ENCODE measurements at regions not wholly inside any gene's neighbourhood (a gene's known extent, or its start where the extent isn't known, plus 50 kb on each side); places are given as distances from the start of the nearest gene placed in this dataset.

- no peak for DNase-seq (ENCODE audit: low read depth)
- no peak overlapping the region for H3K4me3 ChIP-seq (ENCODE audit: low read depth, low read length)
These were observed 135.2 kb upstream of the SLC24A5 start for GRCh38 chr15:47985568-47985967.

GRCh38 chr15:47987461-47987860, 133.3 kb upstream of the SLC24A5 start:
- no peak overlapping the region for H3K4me3 ChIP-seq (ENCODE audit: low read depth, low read length)
- DNase-seq (ENCODE audit: low read depth) = no peak

GRCh38 chr15:47987908-47988532, 132.8 kb upstream of the SLC24A5 start:
- no peak overlapping the region for H3K4me3 ChIP-seq (ENCODE audit: low read depth, low read length)
- peak; percentile 26 for DNase-seq (ENCODE audit: low read depth)

DNA sequence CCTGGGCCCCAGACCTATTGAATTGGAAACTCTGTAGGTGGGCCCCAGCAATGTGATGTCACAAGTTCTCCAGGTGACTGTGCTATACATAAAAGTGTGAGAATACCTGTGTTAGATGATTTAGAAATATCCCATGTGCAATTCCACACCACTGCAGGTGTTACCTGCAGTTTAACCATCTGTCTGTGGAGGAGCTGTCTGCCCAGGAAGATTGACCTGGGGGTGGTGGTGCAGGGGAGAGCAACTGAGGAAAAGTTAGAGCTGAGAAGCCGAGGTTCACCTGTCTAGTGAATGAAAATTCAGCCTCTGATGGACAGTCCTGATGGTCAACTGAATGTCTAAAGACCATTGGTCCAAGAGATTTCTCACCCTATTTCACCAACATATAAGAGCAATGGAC, 132.2 kb upstream of the SLC24A5 start:
- no peak for DNase-seq (ENCODE audit: low read depth)
- no peak overlapping the region for H3K4me3 ChIP-seq (ENCODE audit: low read depth, low read length)

GRCh38 chr15:47990821-47991220, 130.0 kb upstream of the SLC24A5 start:
- no peak for DNase-seq (ENCODE audit: low read depth)
- H3K4me3 ChIP-seq (ENCODE audit: low read depth, low read length) = no peak overlapping the region

DNA sequence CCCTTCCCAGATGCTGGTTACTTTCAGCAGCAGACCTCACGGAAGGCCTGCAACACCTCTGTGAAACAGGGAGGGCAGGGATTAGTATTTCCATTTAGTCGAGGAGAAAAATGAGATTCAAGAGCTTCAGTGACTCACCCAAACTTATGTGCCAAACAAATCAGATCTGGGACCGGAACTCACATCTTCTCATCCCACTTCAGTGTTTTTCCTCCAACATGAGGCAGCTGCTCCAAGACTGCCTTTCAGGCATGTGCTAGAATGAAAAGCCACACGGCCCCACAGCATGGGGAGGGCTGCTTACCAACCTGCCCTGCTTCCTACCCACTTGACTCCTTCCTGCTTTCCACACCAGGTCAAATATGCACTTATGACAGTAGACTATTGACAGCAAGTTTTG, 129.4 kb upstream of the SLC24A5 start:
- H3K4me3 ChIP-seq (ENCODE audit: low read depth, low read length) = no peak overlapping the region
- DNase-seq (ENCODE audit: low read depth) = peak; percentile 9

GRCh38 chr15:47993051-47993450, 127.7 kb upstream of the SLC24A5 start:
- no peak for DNase-seq (ENCODE audit: low read depth)
- no peak overlapping the region for H3K4me3 ChIP-seq (ENCODE audit: low read depth, low read length)

GRCh38 chr15:47997195-47998080, 123.4 kb upstream of the SLC24A5 start:
- DNase-seq (ENCODE audit: low read depth) = no peak
- H3K4me3 ChIP-seq (ENCODE audit: low read depth, low read length) = no peak overlapping the region

GRCh38 chr15:47998619-47999019, 122.2 kb upstream of the SLC24A5 start:
- no peak for DNase-seq (ENCODE audit: low read depth)
- no peak overlapping the region for H3K4me3 ChIP-seq (ENCODE audit: low read depth, low read length)

DNA sequence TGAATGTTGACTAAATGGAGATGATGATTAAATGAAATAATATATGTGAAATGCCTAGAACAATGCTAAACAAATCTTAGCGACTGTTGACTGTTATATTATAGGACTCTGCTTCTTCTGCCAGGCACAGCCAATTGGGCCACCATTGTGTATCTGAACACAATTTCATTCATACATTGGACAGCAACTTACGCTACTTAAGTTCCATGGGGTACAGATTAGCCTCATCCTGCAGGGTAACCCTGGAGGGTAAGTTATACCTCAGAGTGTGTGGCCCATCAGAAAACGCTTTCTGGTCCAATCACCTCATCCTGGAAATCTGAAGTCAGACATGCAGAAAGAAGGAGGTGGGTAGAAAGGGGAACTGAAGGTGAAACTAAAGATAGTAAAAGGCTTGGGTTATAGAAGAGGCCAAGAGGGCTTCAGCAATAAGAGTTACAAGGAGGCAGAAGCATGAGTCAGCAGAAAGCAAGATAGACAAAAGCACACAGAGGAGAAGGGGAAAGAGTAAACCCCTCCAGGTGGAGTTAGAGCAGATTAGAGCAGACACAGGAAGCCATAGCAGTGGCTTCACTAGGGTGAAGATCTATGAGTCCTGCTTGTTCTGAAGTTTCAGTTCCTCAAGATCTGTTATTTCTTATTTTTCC, 119.3 kb upstream of the SLC24A5 start:
- H3K4me3 ChIP-seq (ENCODE audit: low read depth, low read length) = no peak overlapping the region
- DNase-seq (ENCODE audit: low read depth) = no peak

GRCh38 chr15:48002767-48003166, 118.0 kb upstream of the SLC24A5 start:
- no peak for DNase-seq (ENCODE audit: low read depth)

GRCh38 chr15:48003441-48003840, 117.3 kb upstream of the SLC24A5 start:
- H3K4me3 ChIP-seq (ENCODE audit: low read depth, low read length) = no peak overlapping the region
- DNase-seq (ENCODE audit: low read depth) = no peak

More at GRCh38 chr15:48002767-48003166, 118.0 kb upstream of the SLC24A5 start:
- H3K4me3 ChIP-seq (ENCODE audit: low read depth, low read length) = no peak overlapping the region

DNA sequence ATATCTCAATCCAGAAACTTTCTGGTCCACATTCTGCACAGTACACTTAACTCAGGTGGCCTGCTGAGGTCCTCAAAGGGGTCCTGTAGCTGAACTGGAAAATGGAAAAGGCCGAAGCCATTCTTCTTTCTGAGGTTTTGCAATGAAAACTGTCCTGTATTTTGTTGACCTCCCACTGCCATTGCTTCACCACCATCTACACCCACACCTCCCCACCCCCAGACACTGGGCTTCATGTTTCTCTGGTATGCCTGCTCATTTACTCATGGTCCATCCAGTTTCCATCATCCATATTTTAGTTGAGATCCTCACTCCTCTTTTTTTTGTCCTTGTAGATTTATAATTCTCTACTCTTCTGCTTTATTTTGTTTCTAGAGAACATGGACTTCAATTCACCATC, 115.7 kb upstream of the SLC24A5 start:
- DNase-seq (ENCODE audit: low read depth) = no peak
- H3K4me3 ChIP-seq (ENCODE audit: low read depth, low read length) = no peak overlapping the region

DNA sequence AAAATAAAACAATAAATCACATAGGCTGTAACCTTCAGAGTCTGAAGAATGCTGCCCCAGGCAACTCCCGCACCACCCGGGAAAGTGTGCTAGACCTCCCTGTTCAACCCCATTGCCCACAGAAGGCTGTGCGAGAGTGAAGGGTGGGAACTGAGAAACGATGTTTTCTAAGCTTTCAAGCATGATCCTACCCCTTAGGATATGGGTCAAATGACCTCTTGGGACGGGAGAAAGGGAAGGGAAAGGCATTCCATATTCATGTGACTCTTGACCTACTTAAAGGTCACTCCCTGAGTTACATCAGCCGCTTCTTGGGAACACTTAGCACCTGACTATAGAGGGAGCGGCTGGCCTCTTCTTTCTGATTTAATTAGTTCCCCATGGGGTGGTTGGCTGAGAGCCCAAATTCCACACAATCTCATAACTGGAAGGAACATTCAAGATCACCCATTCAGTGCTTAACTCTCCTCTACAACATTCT, 114.7 kb upstream of the SLC24A5 start:
- DNase-seq (ENCODE audit: low read depth) = no peak
- H3K4me3 ChIP-seq (ENCODE audit: low read depth, low read length) = no peak overlapping the region

GRCh38 chr15:48010316-48010715, 110.5 kb upstream of the SLC24A5 start:
- no peak overlapping the region for H3K4me3 ChIP-seq (ENCODE audit: low read depth, low read length)
- no peak for DNase-seq (ENCODE audit: low read depth)

- DNase-seq (ENCODE audit: low read depth) = no peak
- no peak overlapping the region for H3K4me3 ChIP-seq (ENCODE audit: low read depth, low read length)
These were observed 108.6 kb upstream of the SLC24A5 start for GRCh38 chr15:48012191-48012590.

- no peak overlapping the region for H3K4me3 ChIP-seq (ENCODE audit: low read depth, low read length)
- DNase-seq (ENCODE audit: low read depth) = no peak
These were observed 103.9 kb upstream of the SLC24A5 start for GRCh38 chr15:48016865-48017264.

- DNase-seq (ENCODE audit: low read depth) = no peak
- no peak overlapping the region for H3K4me3 ChIP-seq (ENCODE audit: low read depth, low read length)
These were observed 103.0 kb upstream of the SLC24A5 start for GRCh38 chr15:48017747-48018146.

- no peak for DNase-seq (ENCODE audit: low read depth)
- no peak overlapping the region for H3K4me3 ChIP-seq (ENCODE audit: low read depth, low read length)
These were observed 100.6 kb upstream of the SLC24A5 start for GRCh38 chr15:48020166-48020565.

DNA sequence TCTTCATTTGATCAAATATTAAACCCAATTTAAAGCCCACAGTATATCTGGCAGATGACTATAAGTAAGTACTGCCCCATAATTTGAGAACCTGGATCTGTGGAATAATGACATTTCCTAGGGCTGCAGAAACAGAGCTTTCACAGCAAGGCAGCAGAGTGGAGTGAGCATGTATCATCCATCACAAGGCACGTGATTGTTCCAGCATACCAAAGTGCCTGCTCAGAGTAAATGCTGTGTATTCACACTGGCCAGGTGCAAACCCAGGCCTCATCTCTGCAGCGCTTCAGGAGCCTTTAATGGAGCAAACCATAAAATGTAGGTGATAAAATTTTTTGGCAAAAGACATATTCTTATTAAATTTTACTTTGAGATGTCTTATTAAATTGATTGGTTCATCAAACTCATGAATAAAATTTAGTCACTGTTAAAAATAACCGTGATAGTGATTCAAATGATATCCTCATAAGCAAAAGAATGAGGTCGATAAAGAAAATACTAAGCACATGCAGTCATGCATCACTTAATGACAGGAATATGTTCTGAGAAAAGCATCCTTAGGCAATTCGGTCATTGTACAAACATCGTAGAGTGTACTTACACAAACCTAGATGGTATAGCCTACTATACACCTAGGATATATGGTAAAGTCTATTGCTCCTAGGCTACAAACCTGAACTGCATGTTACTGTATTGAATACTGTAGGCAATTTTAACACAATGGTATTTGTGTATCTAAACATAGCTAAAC, 99.3 kb upstream of the SLC24A5 start:
- DNase-seq (ENCODE audit: low read depth) = no peak
- no peak overlapping the region for H3K4me3 ChIP-seq (ENCODE audit: low read depth, low read length)
